Dermis blood vessel endothelial cell (primary cell): ENCODE measurements at regions not wholly inside any gene's neighbourhood (a gene's known extent, or its start where the extent isn't known, plus 50 kb on each side); places are given as distances from the start of the nearest gene placed in this dataset.

Experiments
- DNase-seq: peaks from one replicate; pipeline ENCODE4 v3.0.0; 2010

DNA sequence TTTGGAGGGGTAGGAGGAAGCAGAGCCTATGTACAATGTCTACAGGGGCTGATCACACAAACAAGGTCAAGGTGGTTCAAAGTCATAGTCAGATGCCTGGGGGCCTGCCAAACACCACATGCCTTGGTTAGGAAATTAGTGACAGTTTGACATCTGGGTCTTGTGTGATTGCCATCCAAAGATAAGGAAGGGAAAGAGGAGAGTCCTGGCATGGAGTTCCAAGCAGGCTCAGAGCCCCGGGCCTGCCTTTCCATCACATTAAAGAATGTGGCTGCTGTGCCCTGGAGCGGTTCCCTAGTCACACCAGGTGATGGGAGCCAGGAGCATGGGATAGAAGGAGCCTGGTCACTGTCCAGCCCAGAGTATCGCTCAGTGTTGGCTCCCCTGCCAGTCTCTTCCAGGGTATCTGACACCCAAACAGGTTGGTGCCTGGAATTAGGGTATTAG lies 53.6 kb upstream of the BCL2L14 start:
- no peak for DNase-seq

DNA sequence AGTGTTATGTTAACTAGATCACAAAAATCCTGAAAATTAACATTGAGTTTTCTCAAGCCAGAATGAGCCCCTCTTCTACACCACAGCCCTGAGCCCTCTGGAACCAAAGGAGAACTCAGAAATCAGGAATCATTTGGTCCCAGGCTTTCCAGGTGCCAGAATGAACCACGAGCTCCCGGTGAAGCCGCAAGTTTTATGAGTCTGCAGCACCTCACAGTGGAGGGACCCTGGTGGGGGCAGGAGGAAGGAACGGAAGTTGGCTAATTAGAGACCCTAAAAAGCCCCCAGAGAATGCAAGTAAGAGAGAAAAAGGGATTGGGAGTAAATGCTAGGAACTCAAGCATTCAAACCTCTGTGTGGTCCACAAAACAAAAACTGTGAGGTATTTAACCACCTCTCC lies 52.9 kb upstream of the BCL2L14 start:
- DNase-seq = peak; percentile 22

DNA sequence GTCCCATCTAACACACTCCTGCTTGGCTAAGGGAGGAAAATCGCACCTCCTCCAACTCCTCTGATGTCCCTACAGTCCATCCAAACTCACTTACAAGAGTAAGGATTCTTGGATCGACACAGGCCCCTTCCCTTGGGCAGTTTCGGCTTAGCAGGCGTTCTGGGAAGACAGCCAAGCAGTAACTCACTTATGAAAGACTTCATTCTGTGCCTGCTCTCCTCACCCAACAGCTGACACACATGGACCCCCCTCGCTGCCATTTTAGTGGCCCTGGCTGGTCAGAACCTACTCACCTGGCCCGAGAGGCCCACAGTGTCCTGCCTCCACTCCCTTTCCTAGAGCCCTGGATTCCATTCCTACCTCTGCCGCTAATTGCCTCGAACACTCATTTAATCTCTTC lies 52.3 kb upstream of the BCL2L14 start:
- DNase-seq = no peak

DNA sequence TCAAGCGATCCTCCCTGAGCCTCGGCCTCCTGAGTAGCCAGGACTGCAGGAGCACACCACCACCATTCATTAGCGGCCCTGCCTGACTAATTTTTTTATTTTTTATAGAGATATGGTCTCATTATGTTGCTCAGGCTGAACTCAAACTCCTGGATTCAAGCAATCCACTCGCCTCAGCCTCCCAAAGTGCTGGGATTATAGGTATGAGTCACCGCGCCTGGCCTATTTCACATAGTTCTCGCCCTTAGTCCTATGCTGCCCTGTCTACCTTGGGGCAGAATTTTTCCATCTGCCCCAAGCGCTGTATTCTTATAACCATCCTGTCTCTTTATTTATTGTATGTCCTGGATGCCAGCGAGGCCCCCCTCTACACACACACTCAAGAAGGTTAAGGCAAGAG lies 50.9 kb upstream of the BCL2L14 start:
- no peak for DNase-seq

DNA sequence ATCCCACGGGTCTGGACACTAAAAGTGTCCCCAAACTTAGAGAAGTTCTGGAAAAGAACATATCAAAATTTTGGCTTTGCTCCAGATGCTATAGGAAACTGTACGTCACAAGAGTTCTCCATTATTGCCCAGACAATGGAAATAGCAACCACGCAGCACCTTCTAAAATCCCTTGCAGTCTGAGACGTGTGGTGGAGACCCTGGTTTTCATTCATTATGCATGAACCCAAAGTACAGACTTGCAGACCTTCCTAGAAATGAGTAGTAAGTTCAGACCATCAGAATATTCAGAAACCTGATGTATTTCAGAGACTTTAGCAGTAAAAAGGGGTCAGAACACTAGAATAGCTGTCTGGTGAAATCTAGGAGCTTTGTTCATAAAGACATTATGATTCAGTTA lies 50.0 kb upstream of the BCL2L14 start:
- DNase-seq = no peak
